Ureter (tissue), 1 donor: ENCODE measurements at regions not wholly inside any gene's neighbourhood (a gene's known extent, or its start where the extent isn't known, plus 50 kb on each side); places are given as distances from the start of the nearest gene placed in this dataset.

Experiments used
- DNase-seq: peaks from one replicate; pipeline ENCODE4 v3.0.0-alpha.2; 2020; ENCODE audit warnings: low spot score
- donor health status: DM: yes; HTN: yes; CAD: no.

DNA sequence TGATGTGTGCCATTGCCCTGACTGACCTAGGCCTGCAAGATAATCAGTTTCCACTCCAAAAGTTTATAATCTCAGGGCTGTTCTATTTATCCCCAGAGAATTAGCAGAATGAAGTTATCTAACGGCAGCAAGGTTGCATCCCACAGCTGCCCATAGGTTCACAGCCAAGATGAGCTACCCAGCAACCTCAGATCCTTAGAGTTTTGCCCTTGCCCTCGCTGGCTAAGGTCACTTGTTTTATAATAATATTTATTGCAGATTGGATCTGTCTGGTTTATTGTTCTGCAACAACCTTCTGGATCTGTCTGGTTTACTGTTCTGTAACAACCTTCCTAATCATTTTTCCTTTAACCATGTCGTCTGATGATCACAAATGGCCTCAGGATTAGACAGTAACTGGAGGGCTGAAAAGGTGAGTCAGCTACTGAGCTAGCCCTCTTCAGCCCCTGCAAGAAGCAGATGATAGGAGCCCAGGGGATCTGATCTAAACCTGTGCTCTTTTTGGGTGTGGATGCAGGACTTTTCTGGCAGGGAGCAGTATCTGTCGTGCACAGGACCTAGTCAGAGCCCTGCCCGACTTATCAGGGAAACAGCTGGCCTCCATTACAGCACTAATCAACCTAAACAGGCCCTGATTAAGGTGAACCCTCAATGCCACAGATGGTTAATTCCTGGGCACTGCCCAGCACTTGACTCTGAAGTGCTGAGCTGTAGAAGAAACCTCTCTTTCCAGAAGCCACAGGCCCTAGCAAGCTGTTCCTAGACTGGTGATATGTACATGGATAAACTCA lies 642.9 kb upstream of the KIRREL3 start:
- no peak for DNase-seq

DNA sequence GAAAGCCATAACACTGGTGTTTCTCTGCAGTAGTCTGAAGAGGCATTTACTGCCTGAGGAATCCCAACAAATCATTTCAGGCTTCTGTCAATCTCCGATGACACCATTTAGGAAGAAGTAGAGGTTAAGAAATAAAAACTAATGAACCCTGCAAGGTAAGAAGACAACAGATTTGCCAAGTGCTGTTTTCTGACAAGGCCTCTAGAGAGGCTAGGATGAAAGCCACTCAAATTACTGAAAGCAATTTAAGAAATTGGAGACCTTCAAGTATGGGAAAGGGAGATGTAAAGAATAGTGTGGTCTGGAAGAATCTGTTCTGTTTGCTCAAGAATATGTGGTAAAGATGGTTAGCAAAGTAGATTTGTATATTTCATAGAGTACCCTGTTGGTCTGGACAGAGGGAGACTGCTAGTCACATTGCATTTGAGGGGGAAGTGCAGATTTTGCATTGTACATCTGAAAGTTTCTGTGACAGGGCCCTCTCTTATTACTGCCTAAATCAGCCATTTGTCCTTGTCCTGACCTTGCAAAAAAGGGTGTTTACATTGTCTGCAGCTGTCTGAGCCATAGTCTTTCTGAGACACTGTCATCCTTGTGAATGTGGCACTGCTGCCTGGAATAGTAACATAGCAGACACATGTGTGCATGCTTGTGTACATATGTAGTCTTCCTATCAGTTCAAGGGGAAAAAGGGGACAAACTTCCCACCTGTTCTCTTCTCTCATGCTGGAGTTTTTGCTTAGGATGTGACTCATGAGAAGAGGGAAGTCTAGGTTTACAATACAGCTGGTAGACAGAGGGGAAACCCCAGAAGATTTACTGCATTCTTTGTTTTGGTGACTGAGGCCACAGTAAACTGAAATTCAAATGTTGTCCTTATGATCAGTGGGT lies 640.2 kb upstream of the KIRREL3 start:
- DNase-seq, result no peak

DNA sequence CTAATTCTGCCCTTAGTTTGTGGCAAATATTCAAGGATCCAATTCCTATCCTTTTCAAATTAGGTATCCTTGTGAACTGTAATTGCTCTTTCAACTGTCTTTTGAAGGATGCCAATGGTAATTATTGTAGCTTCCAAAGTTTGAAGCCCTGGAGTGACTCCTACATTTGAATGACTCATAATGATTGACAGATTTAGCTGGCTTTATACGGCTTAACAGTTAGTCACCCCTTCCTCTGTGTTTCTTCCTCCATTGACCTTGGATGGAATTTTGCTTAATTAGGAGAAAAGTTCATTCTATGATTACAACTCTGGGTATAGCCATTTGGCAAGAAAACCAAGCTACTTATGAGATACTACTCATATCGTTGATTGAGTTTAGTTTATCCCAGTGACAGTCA lies 639.3 kb upstream of the KIRREL3 start:
- DNase-seq, result no peak

DNA sequence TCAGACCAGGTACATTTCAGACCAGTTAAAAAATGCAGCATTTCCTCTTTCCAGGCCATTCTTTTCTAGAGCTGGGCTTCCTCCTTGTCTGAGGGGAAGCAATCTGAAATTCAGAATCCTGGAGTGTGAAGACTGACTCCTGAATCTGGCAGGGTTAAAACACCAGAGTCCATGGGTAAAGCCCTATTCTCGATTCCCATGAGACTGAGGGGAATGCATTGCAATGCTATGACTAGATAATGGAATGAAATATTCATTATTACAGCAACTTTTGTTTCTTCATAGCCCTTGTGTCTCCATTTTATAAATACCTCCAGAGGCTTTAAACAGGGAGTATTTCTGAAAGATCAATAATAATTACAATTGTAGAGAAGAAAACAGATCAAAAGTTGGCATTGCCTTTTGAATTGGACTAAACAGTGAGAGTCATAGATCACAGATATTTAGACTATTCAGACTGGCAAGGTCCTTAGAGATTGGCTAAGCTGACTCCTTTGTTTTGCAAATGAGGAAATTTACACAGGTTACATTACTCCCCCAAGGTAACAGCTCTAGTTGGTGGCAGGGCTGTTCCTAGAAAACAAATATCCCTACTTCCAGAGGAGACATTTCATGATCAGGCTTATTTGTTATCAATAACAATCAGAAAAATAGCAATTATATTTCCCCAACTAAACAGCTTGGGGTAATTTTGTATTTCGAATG lies 632.6 kb upstream of the KIRREL3 start:
- no peak for DNase-seq

DNA sequence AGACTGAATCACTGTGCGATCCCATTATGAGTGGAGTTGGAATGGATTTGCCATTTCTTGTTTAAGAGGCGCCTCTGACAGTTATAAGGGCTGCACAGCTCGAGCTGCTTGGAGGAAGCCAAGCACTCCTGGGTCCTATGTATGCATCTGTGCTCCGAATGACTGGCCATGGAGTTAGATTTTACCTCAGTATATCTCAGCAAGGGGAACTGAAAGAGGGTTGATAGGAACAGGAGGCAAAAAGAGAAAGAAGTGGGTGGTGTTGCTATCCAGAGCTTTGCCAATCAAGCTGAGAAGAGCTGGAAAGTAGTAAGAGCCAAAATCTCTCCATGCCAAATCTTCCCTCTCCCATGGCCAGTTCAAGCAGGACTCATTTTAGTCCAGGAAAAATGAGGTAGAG lies 632.0 kb upstream of the KIRREL3 start:
- no peak for DNase-seq

DNA sequence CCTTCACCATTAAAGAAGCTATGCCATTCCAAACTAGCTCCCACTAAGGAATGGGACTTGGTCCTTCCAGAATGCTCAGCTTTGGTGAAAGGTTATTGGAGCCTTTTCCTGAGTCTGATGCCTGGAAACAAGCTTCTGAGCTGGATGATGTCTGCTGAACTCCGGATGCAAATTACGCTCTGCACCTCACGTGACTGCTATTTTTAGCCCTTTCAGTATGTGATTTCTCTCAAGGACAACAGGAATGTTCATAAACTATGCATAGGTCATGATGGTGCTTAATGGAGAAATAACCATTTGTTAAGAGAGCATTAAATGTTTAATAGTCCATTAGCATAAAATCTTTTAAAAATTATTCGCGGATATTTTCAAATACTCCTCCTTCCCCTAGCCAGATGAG lies 631.4 kb upstream of the KIRREL3 start:
- no peak for DNase-seq

DNA sequence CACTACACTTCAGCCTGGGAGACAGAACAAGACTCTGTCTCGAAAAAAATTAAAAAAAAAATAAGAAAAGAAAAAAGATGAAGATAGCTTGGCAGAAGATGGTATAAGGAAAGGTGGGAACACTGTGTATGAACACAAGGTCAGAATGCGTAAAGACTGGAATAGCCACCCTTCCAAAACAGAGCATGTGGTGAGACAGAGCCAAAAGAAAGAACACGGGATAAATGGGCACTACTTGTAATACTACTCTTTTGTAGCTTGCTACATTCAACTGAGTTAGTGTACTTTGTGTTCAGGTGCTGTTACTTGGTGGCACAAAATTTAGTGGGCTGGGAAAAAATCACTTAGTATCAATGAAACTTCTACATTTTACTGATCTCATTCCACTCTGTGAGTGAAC lies 628.6 kb upstream of the KIRREL3 start:
- DNase-seq, result no peak

DNA sequence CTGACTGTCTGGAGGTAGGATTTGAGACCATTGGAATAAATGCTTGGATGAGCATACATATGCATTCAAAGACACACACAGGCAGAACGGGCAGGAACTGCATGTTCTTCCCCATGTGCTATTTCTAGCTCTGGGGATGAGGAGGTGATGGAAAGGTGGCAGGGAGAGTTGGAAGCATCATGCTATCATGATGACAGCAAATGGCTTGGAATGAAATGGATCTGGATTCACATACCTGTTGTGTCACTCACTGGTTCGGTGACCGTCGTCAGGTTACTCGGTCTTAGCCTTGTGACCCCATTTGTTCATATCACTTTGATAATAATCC lies 627.9 kb upstream of the KIRREL3 start:
- DNase-seq, result no peak

DNA sequence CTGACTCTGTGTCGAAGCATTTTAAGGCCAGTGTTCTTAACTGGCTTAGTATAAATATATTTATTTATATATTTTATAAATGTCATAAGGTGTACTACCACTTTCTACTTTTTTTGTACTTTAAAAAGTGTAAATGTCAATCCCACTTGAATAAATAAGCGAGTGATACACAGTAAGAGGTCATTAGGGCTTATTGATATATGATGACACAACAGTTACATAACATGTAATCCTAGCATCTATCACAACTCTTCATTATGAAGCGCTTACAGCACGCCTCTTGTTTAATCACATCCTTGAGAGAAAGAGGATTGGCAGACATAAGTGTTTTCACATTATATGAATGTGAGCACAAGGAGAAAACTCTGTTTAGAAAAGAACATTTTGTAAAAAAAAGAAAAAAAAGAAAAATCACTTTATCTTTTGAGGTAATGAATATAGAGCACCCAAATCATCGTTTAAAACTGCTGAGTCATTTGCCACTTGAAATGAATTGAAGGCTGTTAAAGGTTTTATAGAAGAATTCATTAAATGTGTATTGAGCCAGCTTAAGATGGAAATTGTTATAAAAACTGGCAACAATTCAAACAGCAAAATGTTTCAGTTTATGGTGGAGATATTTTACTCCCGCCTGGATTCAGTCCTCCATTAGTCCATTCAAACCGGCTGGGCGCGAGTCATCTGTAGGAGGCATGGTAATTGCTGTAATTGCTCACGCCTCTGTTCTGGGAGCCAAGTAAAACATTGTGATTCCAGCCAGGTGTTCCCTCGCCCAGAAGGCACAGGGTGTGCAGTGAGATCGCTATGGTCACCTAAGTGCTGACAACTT lies 627.3 kb upstream of the KIRREL3 start:
- no peak for DNase-seq

DNA sequence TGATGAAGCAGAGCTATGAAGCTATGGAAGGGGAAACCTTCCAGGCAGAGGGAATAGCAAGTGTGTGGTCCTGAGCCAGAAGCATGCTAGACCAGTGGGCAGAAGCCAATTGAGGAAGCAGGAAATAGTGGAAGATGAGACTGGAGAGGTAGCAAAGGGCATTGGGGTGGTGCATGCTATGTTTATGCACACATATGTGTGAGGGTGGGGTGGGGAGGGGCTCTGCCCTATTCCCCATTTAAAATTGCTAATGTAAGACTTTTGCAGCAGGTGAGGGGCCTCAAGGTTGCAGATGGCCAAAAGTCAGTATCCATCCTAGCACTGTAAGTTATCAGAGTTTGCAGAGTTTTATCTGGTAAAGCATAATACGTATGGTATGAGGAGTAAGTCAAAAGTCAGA lies 626.6 kb upstream of the KIRREL3 start:
- DNase-seq, result no peak

DNA sequence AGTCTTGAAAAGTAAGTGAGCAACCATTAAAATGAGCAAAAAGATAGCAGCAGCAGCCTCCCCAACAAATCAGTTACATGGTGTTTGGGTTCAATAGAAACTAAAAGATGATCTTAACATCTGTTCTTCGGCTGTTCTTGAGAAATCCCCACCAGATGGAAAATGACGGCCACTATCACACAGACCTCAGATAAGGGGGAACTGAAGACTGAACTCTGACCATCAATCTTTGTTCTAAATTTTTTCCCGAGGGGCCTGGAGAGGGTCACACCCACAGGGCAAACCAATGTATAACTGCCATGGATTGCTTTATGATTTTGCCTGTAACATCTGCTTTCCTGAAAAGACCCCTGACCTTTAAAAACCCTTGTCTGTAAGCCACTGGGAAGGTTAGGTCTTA lies 624.8 kb upstream of the KIRREL3 start:
- DNase-seq, result no peak

DNA sequence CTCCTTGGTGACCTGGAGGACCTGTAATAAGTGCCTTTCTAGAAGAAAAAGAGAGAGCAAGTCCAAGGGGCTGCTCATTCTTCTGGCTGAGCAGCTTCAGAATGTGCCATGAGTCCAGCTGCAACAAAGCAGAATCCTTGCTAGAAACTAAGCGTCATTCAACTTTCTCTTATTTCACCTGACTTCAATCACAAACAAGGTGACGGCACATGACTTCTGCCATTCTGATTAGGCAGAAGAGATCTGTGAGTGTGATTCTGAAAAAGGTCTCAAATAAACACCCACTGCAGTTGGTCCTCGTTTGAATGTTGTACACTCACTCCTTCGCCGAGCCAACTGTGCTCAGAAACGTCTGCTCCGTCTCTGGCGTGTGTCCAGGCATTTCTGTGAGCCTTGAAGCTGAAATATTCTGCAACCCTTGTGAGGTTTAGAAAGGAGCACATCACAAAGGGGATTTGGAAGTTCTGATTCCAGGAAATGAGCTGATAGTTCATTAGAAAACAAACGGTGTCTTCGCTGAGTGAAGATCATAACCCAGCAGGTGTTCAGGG lies 623.8 kb upstream of the KIRREL3 start:
- no peak for DNase-seq

DNA sequence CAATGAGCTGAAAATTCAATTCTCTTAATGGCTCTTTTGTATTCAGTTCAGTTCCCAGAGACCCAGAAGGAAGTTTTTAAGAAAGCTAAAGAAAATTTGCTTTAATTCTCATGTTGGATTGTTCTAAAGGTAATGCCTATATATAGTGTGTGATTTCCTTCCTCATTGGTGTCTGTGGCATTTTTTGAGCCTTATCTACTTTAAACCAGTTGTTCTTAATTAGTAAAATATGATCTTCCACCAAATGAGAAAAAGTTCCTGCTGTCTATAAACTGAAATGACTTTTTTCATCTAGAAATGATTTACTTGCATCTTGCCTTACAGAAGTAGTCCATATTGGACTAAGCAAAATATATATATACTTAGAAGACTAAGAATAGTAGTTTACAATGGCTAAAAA lies 622.1 kb upstream of the KIRREL3 start:
- no peak for DNase-seq

DNA sequence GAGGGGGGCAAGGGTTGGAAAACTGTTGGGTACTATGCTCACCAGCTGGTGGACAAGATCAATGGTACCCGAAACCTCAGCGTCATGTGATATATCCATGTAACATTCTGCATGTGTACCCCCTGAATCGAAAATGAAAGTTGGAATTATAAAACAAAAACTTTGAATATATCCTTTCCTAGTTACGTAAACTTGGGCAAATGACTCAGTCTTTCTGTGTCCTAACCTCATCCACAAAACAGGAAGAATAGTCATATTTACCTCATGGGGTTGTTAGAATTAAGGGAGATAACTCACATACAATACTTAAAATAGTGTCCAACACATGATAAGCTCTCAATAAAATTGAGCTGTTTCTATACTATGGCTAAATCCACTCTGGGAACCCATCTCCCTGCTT lies 620.1 kb upstream of the KIRREL3 start:
- no peak for DNase-seq

DNA sequence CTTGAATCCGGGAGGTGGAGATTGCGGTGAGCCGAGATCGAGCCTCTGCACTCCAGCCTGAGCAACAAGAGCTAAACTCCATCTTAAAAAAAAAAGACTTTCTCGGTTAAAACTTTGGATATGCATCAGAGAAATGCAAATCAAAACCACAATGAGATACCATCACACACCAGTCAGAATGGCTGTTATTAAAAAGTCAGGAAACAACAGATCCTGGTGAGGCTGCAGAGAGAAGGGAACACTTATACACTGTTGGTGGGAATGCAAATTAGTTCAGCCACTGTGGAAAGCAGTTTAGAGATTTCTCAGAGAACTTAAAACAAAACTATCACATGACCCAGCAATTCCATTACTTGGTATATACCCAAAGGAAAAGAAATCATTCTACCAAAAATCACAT lies 619.4 kb upstream of the KIRREL3 start:
- DNase-seq, result no peak

DNA sequence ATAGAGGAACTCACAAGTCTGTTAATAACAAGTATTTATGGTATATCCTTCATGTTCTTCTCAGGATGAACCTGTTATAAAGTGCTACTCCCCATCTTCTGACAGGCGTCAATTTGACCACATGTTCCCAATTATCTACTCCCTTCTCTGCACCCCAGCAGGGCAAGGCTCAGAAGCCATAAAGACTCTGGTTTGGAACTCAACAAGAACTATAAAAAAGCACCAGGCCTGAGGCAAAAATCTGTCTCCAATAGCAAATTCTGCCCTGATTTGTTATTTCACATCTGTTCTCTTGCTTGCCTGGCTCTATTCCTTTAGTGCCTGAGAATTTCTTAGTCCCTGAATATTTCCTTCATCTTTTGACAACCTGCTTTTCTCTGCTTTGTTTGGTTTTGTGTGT lies 618.2 kb upstream of the KIRREL3 start:
- DNase-seq, result no peak

DNA sequence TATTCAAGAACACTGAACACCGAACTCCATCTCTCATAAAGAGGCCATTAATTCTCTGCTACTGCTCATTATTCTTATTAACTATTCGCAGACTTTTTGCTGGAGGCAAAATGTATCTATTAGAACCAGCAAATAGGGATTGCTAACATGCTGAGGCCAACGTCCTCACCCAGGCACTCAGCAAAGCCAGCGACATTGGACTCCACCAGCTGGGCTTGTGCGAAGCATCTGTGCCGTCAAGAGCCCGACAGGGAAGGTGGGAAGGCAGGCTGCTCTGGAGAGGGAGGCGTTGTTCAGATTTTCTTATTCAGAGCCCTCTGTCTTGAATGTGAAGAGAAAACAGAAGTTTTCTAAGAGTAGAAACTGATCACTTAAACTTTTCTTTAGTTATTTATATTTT lies 615.6 kb upstream of the KIRREL3 start:
- no peak for DNase-seq

DNA sequence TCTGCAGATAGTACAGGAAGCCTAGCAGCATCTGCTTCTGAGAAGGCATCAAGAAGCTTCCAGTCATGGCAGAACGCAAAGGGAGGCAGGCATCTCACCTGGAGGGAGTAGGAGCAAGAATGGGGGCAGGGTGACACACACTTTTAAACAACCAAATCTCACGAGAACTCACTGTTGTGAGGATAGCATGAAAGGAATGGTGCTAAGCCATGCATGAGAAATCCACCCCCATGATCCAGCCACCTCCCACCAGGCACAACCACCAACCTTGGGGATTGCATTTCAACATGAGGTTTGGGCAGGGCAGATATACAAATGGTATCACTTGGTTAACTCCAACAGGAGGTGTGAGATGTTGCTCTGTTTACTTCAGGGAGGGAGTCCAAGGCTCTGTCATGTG lies 612.0 kb upstream of the KIRREL3 start:
- no peak for DNase-seq

DNA sequence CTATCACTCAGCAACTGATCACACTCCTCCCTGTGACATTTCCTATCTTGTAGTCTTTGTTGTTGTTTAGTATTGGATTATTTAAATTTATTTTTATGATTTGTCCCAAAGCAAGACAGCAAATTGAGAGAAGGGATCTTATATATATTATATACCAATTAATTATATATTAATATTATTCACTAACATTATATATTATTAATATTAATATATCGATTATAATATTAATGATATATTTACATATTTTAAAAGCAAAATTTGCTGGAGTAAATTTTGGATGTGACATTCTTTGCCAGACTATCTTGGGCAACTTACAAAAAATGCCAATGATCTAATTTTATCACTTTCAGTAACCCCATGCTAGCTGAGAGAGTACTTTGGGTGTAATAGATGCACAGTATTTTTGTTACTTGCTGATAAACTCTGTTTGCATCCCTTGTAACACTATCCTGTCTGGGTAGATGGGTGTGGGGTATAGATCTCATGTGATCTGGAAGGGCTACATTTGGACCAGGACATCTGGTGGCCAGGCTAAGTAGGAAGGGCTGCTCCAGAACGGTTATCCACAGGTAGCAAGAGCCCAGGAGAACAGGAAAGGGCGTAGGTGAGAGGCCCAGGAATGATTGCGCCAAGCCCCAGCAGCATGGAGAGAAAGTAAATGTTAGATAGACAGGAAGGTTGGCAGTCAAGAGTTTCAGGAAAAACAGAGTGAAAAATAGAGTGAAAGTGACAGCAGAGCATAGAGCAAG lies 608.6 kb upstream of the KIRREL3 start:
- no peak for DNase-seq

DNA sequence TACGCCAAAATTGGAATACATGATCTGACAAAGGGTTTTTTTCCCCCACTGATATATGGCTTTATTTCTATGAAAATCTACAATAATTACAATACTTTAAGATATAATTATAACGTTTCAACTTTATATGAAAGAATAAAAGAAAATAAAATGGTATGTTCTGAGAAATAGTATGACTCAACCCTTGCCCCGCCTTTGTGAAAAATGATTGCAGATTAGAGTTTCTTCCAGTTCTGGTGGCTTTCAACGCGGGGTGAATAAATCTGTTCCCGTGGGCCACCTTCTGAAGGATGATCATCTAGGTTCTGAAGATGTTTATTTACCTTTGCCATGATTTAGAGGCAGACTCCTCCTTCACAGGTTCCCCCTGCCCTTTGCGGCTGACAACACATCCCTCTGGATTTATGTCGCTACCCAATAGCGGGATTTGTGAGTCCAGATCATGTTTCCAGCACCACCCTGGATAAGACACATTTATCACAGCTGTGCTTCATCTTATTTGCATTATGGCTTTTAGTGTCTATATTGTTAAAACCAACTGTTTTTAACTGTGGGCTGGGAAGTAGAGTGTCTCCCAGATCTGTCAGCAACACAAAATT lies 607.0 kb upstream of the KIRREL3 start:
- DNase-seq, result no peak
